ENCODE measurements at regions not wholly inside any gene's neighbourhood (a gene's known extent, or its start where the extent isn't known, plus 50 kb on each side); places are given as distances from the start of the nearest gene placed in this dataset.

GRCh38 chr20:5372371-5372770 lies 55.6 kb upstream of the PROKR2 start:
- TF ChIP-seq EZH2phosphoT487 (IDR thresholded peaks at IDR 0.05; ENCODE audit: insufficient read depth, low read depth) (no peak), EZH2 (IDR thresholded peaks at IDR 0.05; ENCODE audit: insufficient read depth, poor library complexity, severe bottlenecking) (no peak)
